ENCODE measurements at regions not wholly inside any gene's neighbourhood (a gene's known extent, or its start where the extent isn't known, plus 50 kb on each side); places are given as distances from the start of the nearest gene placed in this dataset.

- Histone ChIP-seq H3K9ac (ENCODE audit: low read length) (no peak overlapping the region), H3K4me2 (replicated peaks; ENCODE audit: low read depth, low read length, poor library complexity, severe bottlenecking) (no peak overlapping the region), H3K79me2 (ENCODE audit: control insufficient read depth, insufficient read depth, low read length) (no peaks in the 10 kb centered on the region), H3K36me3 (replicated peaks in 1 of 2; ENCODE audit: control extremely low read depth in 1 of 2, control insufficient read depth in 1 of 2, extremely low read depth in 1 of 2, insufficient read depth in 2 of 2, low read length in 1 of 2) (no peaks in the 10 kb centered on the region), H3K4me3 (ENCODE audit: control extremely low read depth in 1 of 5, extremely low read depth in 1 of 5, insufficient read depth in 1 of 5, low read depth in 2 of 5, low read length in 4 of 5) (no peak overlapping the region), H3K27me3 (replicated peaks in 1 of 4; ENCODE audit: control extremely low read depth in 1 of 4, control insufficient read depth in 3 of 4, insufficient read depth in 4 of 4, low read length in 3 of 4) (no peaks in the 10 kb centered on the region), H4K20me1 (ENCODE audit: control insufficient read depth, insufficient read depth, low read length, poor library complexity, severe bottlenecking) (no peaks in the 10 kb centered on the region), H3K9me3 (ENCODE audit: control extremely low read depth in 1 of 3, control insufficient read depth in 2 of 3, insufficient read depth in 1 of 3, low read length in 2 of 3) (no peaks in the 10 kb centered on the region), H3K4me1 (ENCODE audit: control insufficient read depth in 2 of 2, insufficient read depth in 2 of 2, low read length in 2 of 2) (no peaks in the 10 kb centered on the region), H2AFZ (ENCODE audit: insufficient read depth, low read depth, low read length, poor library complexity, severe bottlenecking) (no peak overlapping the region), H3K27ac (ENCODE audit: low read length in 2 of 2) (no peak overlapping the region)
- intact Hi-C loops (cut with micrococcal nuclease): no loop called here
- Mint-ChIP-seq H3K4me1 (no peaks in the 10 kb centered on the region), H3K9me3 (ENCODE audit: insufficient read depth) (no peaks in the 10 kb centered on the region), H3K27me3 (no peaks in the 10 kb centered on the region), H3K27ac (no peak overlapping the region), H3K4me3 (no peak overlapping the region)
- ATAC-seq (ENCODE audit: low read depth) (no peak), DNase-seq (no peak)
- WGBS (ENCODE audit: insufficient coverage): 71% methylated on average over 1 of the region's 3 CpGs
- TF ChIP-seq EZH2 (IDR thresholded peaks at IDR 0.05; ENCODE audit: borderline replicate concordance, insufficient read depth, low read depth, low read length, poor library complexity, severe bottlenecking): no peak
- CTCF ChIA-PET: interaction anchor here (0.7 to 1.1 kb wide), 3 partner anchors 9 to 206 kb away, joined by 3 to 5 read pairs (median 3); no protein-coding TSS in a partner anchor
- POLR2A ChIA-PET: interaction anchor here (0.8 kb wide), 1 partner anchor 110 kb away, joined by 3 read pairs; no protein-coding TSS in a partner anchor
Observed at GRCh38 chr4:81679315-81679714, 207.6 kb upstream of the RASGEF1B start.

- no peak overlapping the region for H3K27ac Mint-ChIP-seq
- no peak for DNase-seq
- H3K9me3 ChIP-seq (ENCODE audit: control extremely low read depth in 1 of 3, control insufficient read depth in 2 of 3, insufficient read depth in 1 of 3, low read length in 2 of 3): no peaks in the 10 kb centered on the region
- H3K36me3 ChIP-seq (replicated peaks in 1 of 2; ENCODE audit: control extremely low read depth in 1 of 2, control insufficient read depth in 1 of 2, extremely low read depth in 1 of 2, insufficient read depth in 2 of 2, low read length in 1 of 2): no peaks in the 10 kb centered on the region
- WGBS (ENCODE audit: insufficient coverage): no CpG with 5 or more reads among the region's 3 CpGs
- H3K4me1 ChIP-seq (ENCODE audit: control insufficient read depth in 2 of 2, insufficient read depth in 2 of 2, low read length in 2 of 2): no peaks in the 10 kb centered on the region
- H3K27ac ChIP-seq (ENCODE audit: low read length in 2 of 2): no peak overlapping the region
- TF ChIP-seq CTCF (IDR thresholded peaks at IDR 0.05) (no peak), EZH2 (IDR thresholded peaks at IDR 0.05; ENCODE audit: borderline replicate concordance, insufficient read depth, low read depth, low read length, poor library complexity, severe bottlenecking) (no peak)
- no peak for ATAC-seq (ENCODE audit: low read depth)
- intact Hi-C loops (cut with micrococcal nuclease): no loop called here
- H3K9me3 Mint-ChIP-seq (ENCODE audit: insufficient read depth): no peaks in the 10 kb centered on the region
- no peaks in the 10 kb centered on the region for H4K20me1 ChIP-seq (ENCODE audit: control insufficient read depth, insufficient read depth, low read length, poor library complexity, severe bottlenecking)
- H3K4me1 Mint-ChIP-seq: no peaks in the 10 kb centered on the region
- POLR2A ChIA-PET: interaction anchor here (0.8 kb wide), 1 partner anchor 110 kb away, joined by 3 read pairs; no protein-coding TSS in a partner anchor
- H3K4me3 Mint-ChIP-seq: no peak overlapping the region
- CTCF ChIA-PET: interaction anchor here (1.0 kb wide), 1 partner anchor 9 kb away, joined by 5 read pairs; no protein-coding TSS in a partner anchor
- H3K27me3 ChIP-seq (replicated peaks in 1 of 4; ENCODE audit: control extremely low read depth in 1 of 4, control insufficient read depth in 3 of 4, insufficient read depth in 4 of 4, low read length in 3 of 4): no peaks in the 10 kb centered on the region
- no peak overlapping the region for H3K9ac ChIP-seq (ENCODE audit: low read length)
- no peaks in the 10 kb centered on the region for H3K79me2 ChIP-seq (ENCODE audit: control insufficient read depth, insufficient read depth, low read length)
- no peak overlapping the region for H3K4me3 ChIP-seq (ENCODE audit: control extremely low read depth in 1 of 5, extremely low read depth in 1 of 5, insufficient read depth in 1 of 5, low read depth in 2 of 5, low read length in 4 of 5)
- no peaks in the 10 kb centered on the region for H3K27me3 Mint-ChIP-seq
- H3K4me2 ChIP-seq (replicated peaks; ENCODE audit: low read depth, low read length, poor library complexity, severe bottlenecking): no peak overlapping the region
- H2AFZ ChIP-seq (ENCODE audit: insufficient read depth, low read depth, low read length, poor library complexity, severe bottlenecking): no peak overlapping the region
Observed at GRCh38 chr4:81678801-81679200, 207.1 kb upstream of the RASGEF1B start.
